HCT116 (cell line): ENCODE measurements at regions not wholly inside any gene's neighbourhood (a gene's known extent, or its start where the extent isn't known, plus 50 kb on each side); places are given as distances from the start of the nearest gene placed in this dataset.

Source experiments
- ATAC-seq: fragments of 200-7000 bp; cut with Tn5 transposase; 2 replicates; pipeline ENCODE4 v1.9.1; 2020; ENCODE audit warnings: mild to moderate bottlenecking, moderate library complexity
- BruUV-seq: library from RNA; stranded (reverse); fragments of 400-500 nt; replicated peaks from 2 replicates; lab custom pipeline; 2021; lab: Mats Ljungman, UMichigan
- CTCF ChIA-PET: fragments of 300-600 bp; sonication (Branson Sonifier 250); formaldehyde crosslinking; loops from one replicate; lab custom pipeline; 2021; ENCODE audit warnings: antibody characterized with exemption; lab: Charles Lee
- POLR2A ChIA-PET: fragments of 300-600, 350-600 bp; sonication (Branson Sonifier 250); formaldehyde crosslinking; loops from one replicate; lab custom pipeline; 2021; ENCODE audit warnings: antibody characterized with exemption; lab: Charles Lee
- RAD21 ChIA-PET, 2 experiments: fragments of 300-600 bp; sonication (Branson Sonifier 250); formaldehyde crosslinking; loops; one replicate each; lab custom pipeline; 2023; ENCODE audit warnings: low total read pairs in 2 of 2; ENCODE audit not compliant: uncharacterized antibody in 2 of 2, unreplicated experiment in 2 of 2, low non-redundant PET in 1 of 2; lab: Charles Lee
- DNase-seq: peaks from one replicate; pipeline ENCODE4 v3.0.0-alpha.2; 2010; ENCODE audit warnings: low read depth, low spot score
- H2AFZ ChIP-seq: fragments of 200-600 bp; shearing (Covaris generic), sonication (generic); 2 replicates; pipeline ENCODE4 v1.6.1; 2017; ENCODE audit warnings: low read depth, mixed run types, mixed read lengths, antibody characterized with exemption, low read length; ENCODE audit not compliant: poor library complexity, severe bottlenecking
- H3K27ac ChIP-seq: 2 replicates; pipeline ENCODE4 v1.5.1; 2012; ENCODE audit warnings: low read depth, low read length
- H3K27me3 ChIP-seq: fragments of 200-600 bp; sonication (generic); 2 replicates; pipeline ENCODE4 v1.6.1; 2016; ENCODE audit warnings: mixed run types, low read length, mixed read lengths; ENCODE audit not compliant: insufficient read depth
- H3K36me3 ChIP-seq, 2 experiments: fragments of 200-500 bp in 1 of 2; fragments of 200-600 bp in 1 of 2; sonication (Bioruptor generic) in 1 of 2; sonication (generic) in 1 of 2; 2 replicates each; pipeline versions ENCODE4 v1.5.1 to v1.6.1; 2014 to 2016; ENCODE audit warnings: low read length in 2 of 2, inconsistent platforms in 1 of 2, mixed read lengths in 1 of 2, mixed run types in 1 of 2; ENCODE audit not compliant: insufficient read depth in 2 of 2, control insufficient read depth in 1 of 2
- H3K4me1 ChIP-seq, 2 experiments: fragments of 200-600 bp in 1 of 2; sonication (generic) in 1 of 2; 2 replicates each; pipeline versions ENCODE4 v1.5.1 to v1.6.1; 2012 to 2017; ENCODE audit warnings: low read length in 2 of 2, inconsistent platforms in 1 of 2, mild to moderate bottlenecking in 1 of 2, mixed read lengths in 1 of 2, mixed run types in 1 of 2, moderate library complexity in 1 of 2; ENCODE audit not compliant: insufficient read depth in 2 of 2, control insufficient read depth in 1 of 2
- H3K4me2 ChIP-seq: fragments of 200-600 bp; sonication (generic); 2 replicates; pipeline ENCODE4 v1.6.1; 2017; ENCODE audit warnings: mixed run types, low read length, mixed read lengths
- H3K4me3 ChIP-seq, 2 experiments: fragments of 200-600 bp in 1 of 2; sonication (generic) in 1 of 2; replicated peaks in 1 of 2; 2 replicates each; pipeline ENCODE4 v1.5.1; 2011 to 2016; ENCODE audit warnings: low read length in 2 of 2, control low read depth in 1 of 2, low read depth in 1 of 2, mild to moderate bottlenecking in 1 of 2, mixed read lengths in 1 of 2, mixed run types in 1 of 2
- H3K79me2 ChIP-seq: fragments of 200-600 bp; sonication (generic); 2 replicates; pipeline ENCODE4 v1.6.1; 2017; ENCODE audit warnings: mild to moderate bottlenecking, mixed run types, low read length, moderate library complexity, mixed read lengths; ENCODE audit not compliant: insufficient read depth
- H3K9ac ChIP-seq: fragments of 200-600 bp; sonication (generic); 2 replicates; pipeline ENCODE4 v1.6.1; 2016; ENCODE audit warnings: low read length, mixed read lengths
- H3K9me2 ChIP-seq: fragments of 200-600 bp; sonication (generic), shearing (Covaris generic); 2 replicates; pipeline ENCODE4 v1.6.1; 2017; ENCODE audit warnings: mixed run types, mild to moderate bottlenecking, moderate library complexity; ENCODE audit not compliant: insufficient read depth
- H3K9me3 ChIP-seq, 2 experiments: fragments of 200-500 bp in 1 of 2; fragments of 200-600 bp in 1 of 2; sonication (Bioruptor generic) in 1 of 2; sonication (generic) in 1 of 2; 2 replicates each; pipeline ENCODE4 v1.6.1; 2014 to 2017; ENCODE audit warnings: low read length in 2 of 2, mixed read lengths in 2 of 2, inconsistent platforms in 1 of 2, low read depth in 1 of 2, mild to moderate bottlenecking in 1 of 2, mixed run types in 1 of 2, moderate library complexity in 1 of 2; ENCODE audit not compliant: control insufficient read depth in 1 of 2, insufficient read depth in 1 of 2
- H4K20me1 ChIP-seq: fragments of 200-600 bp; sonication (generic), shearing (Covaris generic); 2 replicates; pipeline ENCODE4 v1.6.1; 2017; ENCODE audit warnings: mixed run types, mild to moderate bottlenecking, moderate library complexity; ENCODE audit not compliant: insufficient read depth
- ELF1 ChIP-seq: IDR thresholded peaks from 2 replicates; pipeline ENCODE4 v1.6.1; 2012; ENCODE audit warnings: low read depth, borderline replicate concordance
- JUND ChIP-seq: IDR thresholded peaks from 2 replicates; pipeline ENCODE4 v1.6.1; 2012
- POLR2A ChIP-seq: IDR thresholded peaks from 2 replicates; pipeline ENCODE4 v1.7.0; 2011; ENCODE audit warnings: borderline replicate concordance; ENCODE audit not compliant: insufficient read depth, insufficient read length; ENCODE audit errors: extremely low read depth
- POLR2AphosphoS5 ChIP-seq: IDR thresholded peaks from 2 replicates; pipeline ENCODE4 v1.6.1; 2011; ENCODE audit warnings: mild to moderate bottlenecking, low read depth, low read length, moderate library complexity
- SIN3A ChIP-seq: IDR thresholded peaks from 2 replicates; pipeline ENCODE4 v1.6.1; 2012; ENCODE audit warnings: low read depth
- SP1 ChIP-seq: IDR thresholded peaks from 2 replicates; pipeline ENCODE4 v1.6.1; 2012; ENCODE audit warnings: low read depth
- SRF ChIP-seq: IDR thresholded peaks from 2 replicates; pipeline ENCODE4 v1.6.1; 2012; ENCODE audit warnings: low read depth
- YY1 ChIP-seq: IDR thresholded peaks from 2 replicates; pipeline ENCODE4 v1.6.1; 2011; ENCODE audit warnings: low read length, low read depth, moderate library complexity, mild to moderate bottlenecking; ENCODE audit not compliant: insufficient replicate concordance; ENCODE audit errors: extremely low read depth
- intact Hi-C: fragments of 100-400 bp; cut with micrococcal nuclease; formaldehyde crosslinking; loops from 2 replicates; pipeline ENCODE4 v1.10.0; 2022
- TF ChIP-seq, protein P1 (sequence below): IDR thresholded peaks from 2 replicates; pipeline ENCODE4 v1.6.1; 2012; ENCODE audit warnings: low read depth

DNA sequence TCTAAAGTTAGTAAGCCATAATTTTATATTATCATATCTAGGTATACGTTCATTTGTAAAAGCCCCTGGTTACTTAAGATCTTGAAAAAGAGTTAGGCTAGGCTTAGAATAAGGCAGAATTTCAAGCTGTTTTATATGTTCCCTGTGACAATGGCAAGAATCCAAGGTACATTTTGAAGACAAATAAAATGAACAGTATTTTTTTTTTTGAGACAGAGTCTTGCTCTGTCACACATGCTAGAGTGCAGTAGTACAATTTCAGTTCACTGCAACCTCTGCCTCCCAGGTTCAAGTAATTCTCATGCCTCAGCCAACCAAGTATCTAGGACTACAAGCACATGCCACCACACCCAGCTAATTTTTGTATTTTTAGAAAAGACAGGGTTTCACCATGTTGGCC, 139.2 kb downstream of the DUSP6 start:
- intact Hi-C loops = no loop called here
- RAD21 ChIA-PET = no interaction called here
- no peak overlapping the region for H3K4me3 ChIP-seq
- H3K9ac ChIP-seq = no peak overlapping the region
- no peak for DNase-seq
- no peak overlapping the region for H3K4me2 ChIP-seq
- POLR2A ChIA-PET = no interaction called here
- BruUV-seq = no TSS peak
- TF ChIP-seq SIN3A = no peak
- no peak for TF ChIP-seq JUND
- TF ChIP-seq, protein P1, sequence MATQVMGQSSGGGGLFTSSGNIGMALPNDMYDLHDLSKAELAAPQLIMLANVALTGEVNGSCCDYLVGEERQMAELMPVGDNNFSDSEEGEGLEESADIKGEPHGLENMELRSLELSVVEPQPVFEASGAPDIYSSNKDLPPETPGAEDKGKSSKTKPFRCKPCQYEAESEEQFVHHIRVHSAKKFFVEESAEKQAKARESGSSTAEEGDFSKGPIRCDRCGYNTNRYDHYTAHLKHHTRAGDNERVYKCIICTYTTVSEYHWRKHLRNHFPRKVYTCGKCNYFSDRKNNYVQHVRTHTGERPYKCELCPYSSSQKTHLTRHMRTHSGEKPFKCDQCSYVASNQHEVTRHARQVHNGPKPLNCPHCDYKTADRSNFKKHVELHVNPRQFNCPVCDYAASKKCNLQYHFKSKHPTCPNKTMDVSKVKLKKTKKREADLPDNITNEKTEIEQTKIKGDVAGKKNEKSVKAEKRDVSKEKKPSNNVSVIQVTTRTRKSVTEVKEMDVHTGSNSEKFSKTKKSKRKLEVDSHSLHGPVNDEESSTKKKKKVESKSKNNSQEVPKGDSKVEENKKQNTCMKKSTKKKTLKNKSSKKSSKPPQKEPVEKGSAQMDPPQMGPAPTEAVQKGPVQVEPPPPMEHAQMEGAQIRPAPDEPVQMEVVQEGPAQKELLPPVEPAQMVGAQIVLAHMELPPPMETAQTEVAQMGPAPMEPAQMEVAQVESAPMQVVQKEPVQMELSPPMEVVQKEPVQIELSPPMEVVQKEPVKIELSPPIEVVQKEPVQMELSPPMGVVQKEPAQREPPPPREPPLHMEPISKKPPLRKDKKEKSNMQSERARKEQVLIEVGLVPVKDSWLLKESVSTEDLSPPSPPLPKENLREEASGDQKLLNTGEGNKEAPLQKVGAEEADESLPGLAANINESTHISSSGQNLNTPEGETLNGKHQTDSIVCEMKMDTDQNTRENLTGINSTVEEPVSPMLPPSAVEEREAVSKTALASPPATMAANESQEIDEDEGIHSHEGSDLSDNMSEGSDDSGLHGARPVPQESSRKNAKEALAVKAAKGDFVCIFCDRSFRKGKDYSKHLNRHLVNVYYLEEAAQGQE = no peak
- TF ChIP-seq POLR2AphosphoS5 = no peak
- no peak for TF ChIP-seq POLR2A
- no peak for TF ChIP-seq SRF
- no peak for TF ChIP-seq ELF1
- TF ChIP-seq YY1 = no peak
- no peak for TF ChIP-seq SP1
- no peak overlapping the region for H3K27ac ChIP-seq
- no peak for ATAC-seq
- no peak overlapping the region for H2AFZ ChIP-seq
- H3K36me3 ChIP-seq = no peaks in the 10 kb centered on the region
- CTCF ChIA-PET = no interaction called here
- H4K20me1 ChIP-seq = no peaks in the 10 kb centered on the region
- H3K27me3 ChIP-seq = no peaks in the 10 kb centered on the region
- no peaks in the 10 kb centered on the region for H3K9me3 ChIP-seq
- H3K4me1 ChIP-seq = no peaks in the 10 kb centered on the region
- H3K79me2 ChIP-seq = no peaks in the 10 kb centered on the region
- H3K9me2 ChIP-seq = 0 out of 2 replicates have a peak, but pooled peaks cover 3% of the 10 kb centered on the region
